SK-N-SH treated with all-trans-retinoic acid at 6 μM for 48 hours (cell line): ENCODE measurements at regions not wholly inside any gene's neighbourhood (a gene's known extent, or its start where the extent isn't known, plus 50 kb on each side); places are given as distances from the start of the nearest gene placed in this dataset.

Experiments used
- ARNTL ChIP-seq: fragments of 450-650 bp; formaldehyde crosslinking; IDR thresholded peaks from 2 replicates; pipeline ENCODE4 v1.5.0; 2020; ENCODE audit warnings: low read depth, mild to moderate bottlenecking, moderate library complexity, borderline replicate concordance
- BACH2 ChIP-seq: fragments of 250-450 bp; sonication (Bioruptor Pico); IDR thresholded peaks from 2 replicates; pipeline ENCODE4 v1.9.0; 2021; ENCODE audit warnings: mild to moderate bottlenecking, borderline replicate concordance
- ESRRG ChIP-seq: fragments of 250-450 bp; sonication (Bioruptor Pico); IDR thresholded peaks from 2 replicates; pipeline ENCODE4 v1.6.1; 2021; ENCODE audit warnings: mild to moderate bottlenecking
- OSR1 ChIP-seq: fragments of 250-450 bp; sonication (Bioruptor Pico); IDR thresholded peaks from 2 replicates; pipeline ENCODE4 v1.8.0; 2022; ENCODE audit warnings: moderate library complexity, mild to moderate bottlenecking, inconsistent platforms
- PATZ1 ChIP-seq: fragments of 250-450 bp; sonication (Bioruptor Pico); IDR thresholded peaks from 2 replicates; pipeline ENCODE4 v1.8.0; 2020; ENCODE audit warnings: mild to moderate bottlenecking, moderate library complexity, borderline replicate concordance
- RARB ChIP-seq: fragments of 250-450 bp; sonication (Bioruptor Pico); IDR thresholded peaks from 2 replicates; pipeline ENCODE4 v1.8.0; 2021; ENCODE audit warnings: mild to moderate bottlenecking, moderate library complexity
- SNAI2 ChIP-seq: fragments of 250-450 bp; sonication (Bioruptor Pico); IDR thresholded peaks from 2 replicates; pipeline ENCODE4 v1.5.0; 2020; ENCODE audit warnings: mild to moderate bottlenecking, moderate library complexity
- ZC3H10 ChIP-seq: fragments of 250-450 bp; sonication (Bioruptor Pico); IDR thresholded peaks from 2 replicates; pipeline ENCODE4 v1.5.1; 2021; ENCODE audit warnings: mild to moderate bottlenecking, moderate library complexity
- ZFP3 ChIP-seq: fragments of 250-450 bp; sonication (Bioruptor Pico); IDR thresholded peaks from 2 replicates; pipeline ENCODE4 v1.5.0; 2020; ENCODE audit warnings: mild to moderate bottlenecking, moderate library complexity
- ZFP30 ChIP-seq: fragments of 450-650 bp; formaldehyde crosslinking; IDR thresholded peaks from 2 replicates; pipeline ENCODE4 v1.5.0; 2022; ENCODE audit warnings: mild to moderate bottlenecking, moderate library complexity
- TF ChIP-seq, protein P1 (sequence below): fragments of 250-450 bp; sonication (Bioruptor Pico); IDR thresholded peaks from 2 replicates; pipeline ENCODE4 v1.5.1; 2021; ENCODE audit warnings: mild to moderate bottlenecking, moderate library complexity
- TF ChIP-seq, protein P2 (sequence below): fragments of 250-450 bp; sonication (Bioruptor Pico); IDR thresholded peaks from 2 replicates; pipeline ENCODE4 v1.5.0; 2020; ENCODE audit warnings: mild to moderate bottlenecking, moderate library complexity

DNA sequence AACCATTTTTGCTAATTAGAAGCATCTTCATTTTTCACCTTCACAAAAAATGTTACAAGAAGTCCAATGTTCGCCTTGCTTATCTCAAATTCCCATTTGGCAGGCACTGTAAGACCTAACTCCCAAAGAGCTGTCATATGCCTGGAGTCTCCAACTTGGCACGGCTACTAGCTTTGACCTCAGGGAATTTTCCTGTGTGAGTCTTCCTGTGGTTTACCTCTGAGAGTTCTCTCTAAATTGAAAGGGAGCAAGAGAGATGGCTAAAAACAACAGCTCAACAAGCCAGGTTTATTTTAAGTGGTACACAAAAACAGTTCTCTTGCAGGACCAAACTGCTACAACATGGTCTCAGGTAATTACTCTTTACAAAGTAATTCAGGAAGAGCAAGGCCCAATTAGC is 756.0 kb upstream of the ADGRL2 start:
- TF ChIP-seq RARB (CRISPR knock-in tag) (no peak), PATZ1 (CRISPR knock-in tag) (no peak), SNAI2 (CRISPR knock-in tag) (no peak), ZFP30 (no peak), ARNTL (CRISPR knock-in tag) (no peak), OSR1 (CRISPR knock-in tag) (no peak), BACH2 (CRISPR knock-in tag) (no peak), ZFP3 (CRISPR knock-in tag) (no peak), ZC3H10 (CRISPR knock-in tag) (no peak), ESRRG (CRISPR knock-in tag) (no peak)
- TF ChIP-seq, protein P1, sequence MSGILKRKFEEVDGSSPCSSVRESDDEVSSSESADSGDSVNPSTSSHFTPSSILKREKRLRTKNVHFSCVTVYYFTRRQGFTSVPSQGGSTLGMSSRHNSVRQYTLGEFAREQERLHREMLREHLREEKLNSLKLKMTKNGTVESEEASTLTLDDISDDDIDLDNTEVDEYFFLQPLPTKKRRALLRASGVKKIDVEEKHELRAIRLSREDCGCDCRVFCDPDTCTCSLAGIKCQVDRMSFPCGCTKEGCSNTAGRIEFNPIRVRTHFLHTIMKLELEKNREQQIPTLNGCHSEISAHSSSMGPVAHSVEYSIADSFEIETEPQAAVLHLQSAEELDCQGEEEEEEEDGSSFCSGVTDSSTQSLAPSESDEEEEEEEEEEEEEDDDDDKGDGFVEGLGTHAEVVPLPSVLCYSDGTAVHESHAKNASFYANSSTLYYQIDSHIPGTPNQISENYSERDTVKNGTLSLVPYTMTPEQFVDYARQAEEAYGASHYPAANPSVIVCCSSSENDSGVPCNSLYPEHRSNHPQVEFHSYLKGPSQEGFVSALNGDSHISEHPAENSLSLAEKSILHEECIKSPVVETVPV (CRISPR knock-in tag), result no peak
- TF ChIP-seq, protein P2, sequence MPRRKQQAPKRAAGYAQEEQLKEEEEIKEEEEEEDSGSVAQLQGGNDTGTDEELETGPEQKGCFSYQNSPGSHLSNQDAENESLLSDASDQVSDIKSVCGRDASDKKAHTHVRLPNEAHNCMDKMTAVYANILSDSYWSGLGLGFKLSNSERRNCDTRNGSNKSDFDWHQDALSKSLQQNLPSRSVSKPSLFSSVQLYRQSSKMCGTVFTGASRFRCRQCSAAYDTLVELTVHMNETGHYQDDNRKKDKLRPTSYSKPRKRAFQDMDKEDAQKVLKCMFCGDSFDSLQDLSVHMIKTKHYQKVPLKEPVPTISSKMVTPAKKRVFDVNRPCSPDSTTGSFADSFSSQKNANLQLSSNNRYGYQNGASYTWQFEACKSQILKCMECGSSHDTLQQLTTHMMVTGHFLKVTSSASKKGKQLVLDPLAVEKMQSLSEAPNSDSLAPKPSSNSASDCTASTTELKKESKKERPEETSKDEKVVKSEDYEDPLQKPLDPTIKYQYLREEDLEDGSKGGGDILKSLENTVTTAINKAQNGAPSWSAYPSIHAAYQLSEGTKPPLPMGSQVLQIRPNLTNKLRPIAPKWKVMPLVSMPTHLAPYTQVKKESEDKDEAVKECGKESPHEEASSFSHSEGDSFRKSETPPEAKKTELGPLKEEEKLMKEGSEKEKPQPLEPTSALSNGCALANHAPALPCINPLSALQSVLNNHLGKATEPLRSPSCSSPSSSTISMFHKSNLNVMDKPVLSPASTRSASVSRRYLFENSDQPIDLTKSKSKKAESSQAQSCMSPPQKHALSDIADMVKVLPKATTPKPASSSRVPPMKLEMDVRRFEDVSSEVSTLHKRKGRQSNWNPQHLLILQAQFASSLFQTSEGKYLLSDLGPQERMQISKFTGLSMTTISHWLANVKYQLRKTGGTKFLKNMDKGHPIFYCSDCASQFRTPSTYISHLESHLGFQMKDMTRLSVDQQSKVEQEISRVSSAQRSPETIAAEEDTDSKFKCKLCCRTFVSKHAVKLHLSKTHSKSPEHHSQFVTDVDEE (CRISPR knock-in tag), result no peak
